GM23248 (cell line): ENCODE measurements at regions not wholly inside any gene's neighbourhood (a gene's known extent, or its start where the extent isn't known, plus 50 kb on each side); places are given as distances from the start of the nearest gene placed in this dataset.

Source experiments
- EZH2 ChIP-seq: fragments of 200-600 bp; sonication (generic); IDR thresholded peaks from 2 replicates; pipeline ENCODE4 v1.6.1; 2018; ENCODE audit warnings: antibody characterized with exemption, mild to moderate bottlenecking; ENCODE audit not compliant: insufficient read depth, poor library complexity, severe bottlenecking
- EZH2phosphoT487 ChIP-seq: fragments of 200-600 bp; sonication (generic); IDR thresholded peaks from 2 replicates; pipeline ENCODE4 v1.6.1; 2018; ENCODE audit warnings: antibody characterized with exemption, moderate library complexity, mild to moderate bottlenecking, low read depth; ENCODE audit not compliant: insufficient read depth

- no peak for TF ChIP-seq EZH2
- no peak for TF ChIP-seq EZH2phosphoT487
Observed at GRCh38 chr14:40282196-40282595, 850.0 kb upstream of the FBXO33 start.
